ENCODE measurements at regions not wholly inside any gene's neighbourhood (a gene's known extent, or its start where the extent isn't known, plus 50 kb on each side); places are given as distances from the start of the nearest gene placed in this dataset.

- no peak overlapping the region for H3K9ac ChIP-seq (ENCODE audit: low read length)
- CTCF ChIA-PET: no interaction called here
Measured at GRCh38 chr15:46450810-46451182, 816.0 kb downstream of the SQOR start.

GRCh38 chr15:46452297-46452820, 817.5 kb downstream of the SQOR start:
- Histone ChIP-seq H3K4me2 (ENCODE audit: low read length) (no peak overlapping the region), H4K20me1 (ENCODE audit: low read length) (no peaks in the 10 kb centered on the region), H3K9me2 (replicated peaks; ENCODE audit: low read length) (no peaks in the 10 kb centered on the region), H3K27ac (ENCODE audit: low read length) (no peak overlapping the region), H2AFZ (ENCODE audit: low read length) (no peak overlapping the region), H3K4me3 (ENCODE audit: low read length) (no peak overlapping the region), H3F3A (ENCODE audit: low read length, unreplicated experiment) (no peaks in the 10 kb centered on the region), H3K4me1 (ENCODE audit: insufficient read depth, low read length) (no peaks in the 10 kb centered on the region), H3K27me3 (ENCODE audit: low read length) (0 out of 2 replicates have a peak, but pooled peaks cover 4% of the 10 kb centered on the region), H3K79me2 (ENCODE audit: low read length) (no peaks in the 10 kb centered on the region), H3K9ac (ENCODE audit: low read length) (no peak overlapping the region), H3K36me3 (ENCODE audit: low read depth, low read length) (no peaks in the 10 kb centered on the region), H3K9me3 (ENCODE audit: low read length) (no peaks in the 10 kb centered on the region)
- POLR2A ChIA-PET (ENCODE audit: unreplicated experiment): no interaction called here
- DNase-seq: no peak
- no TSS peak for BruUV-seq (replicated peaks)
- CTCF ChIA-PET: no interaction called here
- TF ChIP-seq EZH2phosphoT487 (IDR thresholded peaks at IDR 0.05; ENCODE audit: borderline replicate concordance, low read length) (no peak), EZH2 (IDR thresholded peaks at IDR 0.05; ENCODE audit: low read length, unreplicated experiment) (no peak), CTCF (conservative IDR thresholded peaks at IDR 0.05; ENCODE audit: low read depth, low read length) (no peak)
- no peak for ATAC-seq
- intact Hi-C loops (cut with micrococcal nuclease): no loop called here

More at GRCh38 chr15:46450810-46451182, 816.0 kb downstream of the SQOR start:
- no peaks in the 10 kb centered on the region for H3K27me3 ChIP-seq (ENCODE audit: low read length)
- no peaks in the 10 kb centered on the region for H3K36me3 ChIP-seq (ENCODE audit: low read depth, low read length)
- POLR2A ChIA-PET (ENCODE audit: unreplicated experiment): no interaction called here
- H3K27ac ChIP-seq (ENCODE audit: low read length): no peak overlapping the region
- no TSS peak for BruUV-seq (replicated peaks)
- no peak for ATAC-seq
- no peaks in the 10 kb centered on the region for H3K4me1 ChIP-seq (ENCODE audit: insufficient read depth, low read length)
- no peak overlapping the region for H2AFZ ChIP-seq (ENCODE audit: low read length)
- H3K4me3 ChIP-seq (ENCODE audit: low read length): no peak overlapping the region
- no peaks in the 10 kb centered on the region for H3K9me3 ChIP-seq (ENCODE audit: low read length)
- no peaks in the 10 kb centered on the region for H3K79me2 ChIP-seq (ENCODE audit: low read length)
- H3K4me2 ChIP-seq (ENCODE audit: low read length): no peak overlapping the region
- H3K9me2 ChIP-seq (replicated peaks; ENCODE audit: low read length): no peaks in the 10 kb centered on the region
- DNase-seq: no peak
- no peaks in the 10 kb centered on the region for H4K20me1 ChIP-seq (ENCODE audit: low read length)
- intact Hi-C loops (cut with micrococcal nuclease): no loop called here
- no peaks in the 10 kb centered on the region for H3F3A ChIP-seq (ENCODE audit: low read length, unreplicated experiment)
- TF ChIP-seq CTCF (conservative IDR thresholded peaks at IDR 0.05; ENCODE audit: low read depth, low read length): no peak
- TF ChIP-seq EZH2phosphoT487 (IDR thresholded peaks at IDR 0.05; ENCODE audit: borderline replicate concordance, low read length): no peak
- TF ChIP-seq EZH2 (IDR thresholded peaks at IDR 0.05; ENCODE audit: low read length, unreplicated experiment): no peak

GRCh38 chr15:46456456-46456855, 821.6 kb downstream of the SQOR start:
- intact Hi-C loops (cut with micrococcal nuclease): no loop called here
- Histone ChIP-seq H3K4me3 (ENCODE audit: low read length) (no peak overlapping the region), H4K20me1 (ENCODE audit: low read length) (no peaks in the 10 kb centered on the region), H3K27me3 (ENCODE audit: low read length) (0 out of 2 replicates have a peak, but pooled peaks cover 4% of the 10 kb centered on the region), H3K9me2 (replicated peaks; ENCODE audit: low read length) (no peaks in the 10 kb centered on the region), H3K79me2 (ENCODE audit: low read length) (no peaks in the 10 kb centered on the region), H3K9ac (ENCODE audit: low read length) (no peak overlapping the region), H3K4me2 (ENCODE audit: low read length) (no peak overlapping the region), H3K4me1 (ENCODE audit: insufficient read depth, low read length) (no peaks in the 10 kb centered on the region), H2AFZ (ENCODE audit: low read length) (no peak overlapping the region), H3F3A (ENCODE audit: low read length, unreplicated experiment) (no peaks in the 10 kb centered on the region), H3K36me3 (ENCODE audit: low read depth, low read length) (no peaks in the 10 kb centered on the region), H3K27ac (ENCODE audit: low read length) (no peak overlapping the region), H3K9me3 (ENCODE audit: low read length) (no peaks in the 10 kb centered on the region)
- ChIA-PET POLR2A (ENCODE audit: unreplicated experiment) (no interaction called here), CTCF (no interaction called here)
- no peak for TF ChIP-seq CTCF (conservative IDR thresholded peaks at IDR 0.05; ENCODE audit: low read depth, low read length)
- no peak for TF ChIP-seq EZH2phosphoT487 (IDR thresholded peaks at IDR 0.05; ENCODE audit: borderline replicate concordance, low read length)
- TF ChIP-seq EZH2 (IDR thresholded peaks at IDR 0.05; ENCODE audit: low read length, unreplicated experiment): no peak
- ATAC-seq (no peak), DNase-seq (no peak)
- no TSS peak for BruUV-seq (replicated peaks)

Measured in PC-3 (cell line).